Activated CD8-positive, alpha-beta memory T cell treated with anti-CD3 and anti-CD28 coated beads, Interleukin-2, amount 50 U/mL, for 48 hours (primary cell): ENCODE measurements at regions not wholly inside any gene's neighbourhood (a gene's known extent, or its start where the extent isn't known, plus 50 kb on each side); places are given as distances from the start of the nearest gene placed in this dataset.

Experiments used
- DNase-seq: peaks from one replicate; pipeline ENCODE4 v3.0.0-alpha.2; 2020

DNA sequence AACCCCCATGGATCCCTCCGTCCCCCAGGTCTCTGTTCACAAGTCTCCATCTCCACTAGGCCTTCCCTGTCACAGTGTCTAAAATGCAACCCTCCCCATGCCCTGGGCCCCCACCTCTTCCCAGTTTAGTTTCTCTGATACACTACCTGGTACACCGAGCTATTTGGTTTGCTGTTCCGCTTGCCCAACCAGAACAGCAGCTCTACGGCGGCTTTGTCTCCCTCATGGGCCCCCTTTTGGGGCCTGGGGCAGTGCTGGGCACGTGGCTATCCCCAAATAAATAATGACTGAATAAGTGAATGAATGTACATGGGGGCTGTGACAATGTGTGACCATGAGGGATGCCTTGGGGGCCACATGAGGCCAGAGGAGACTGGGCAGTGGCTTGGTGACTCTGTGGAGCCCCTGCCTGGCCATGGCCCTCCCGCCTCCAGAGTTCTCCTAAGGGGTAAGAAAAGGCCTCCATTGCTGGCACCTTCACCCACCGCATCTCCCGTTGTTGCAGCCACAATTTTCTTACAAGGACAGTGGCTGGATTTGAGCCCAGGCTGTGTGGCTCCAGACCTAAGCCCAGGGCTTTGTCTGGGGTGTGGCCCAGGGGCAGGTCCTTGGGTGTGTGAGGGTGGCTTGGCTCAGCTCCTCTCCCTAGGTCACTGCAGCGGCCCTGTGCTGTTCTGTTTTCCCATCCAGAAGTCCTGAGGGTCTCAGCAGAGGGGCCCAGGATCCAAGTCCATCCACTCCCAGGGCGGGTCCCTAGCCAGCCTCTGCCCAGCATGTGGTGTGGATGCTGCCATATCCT lies 408.5 kb upstream of the SULF2 start:
- DNase-seq, result no peak

DNA sequence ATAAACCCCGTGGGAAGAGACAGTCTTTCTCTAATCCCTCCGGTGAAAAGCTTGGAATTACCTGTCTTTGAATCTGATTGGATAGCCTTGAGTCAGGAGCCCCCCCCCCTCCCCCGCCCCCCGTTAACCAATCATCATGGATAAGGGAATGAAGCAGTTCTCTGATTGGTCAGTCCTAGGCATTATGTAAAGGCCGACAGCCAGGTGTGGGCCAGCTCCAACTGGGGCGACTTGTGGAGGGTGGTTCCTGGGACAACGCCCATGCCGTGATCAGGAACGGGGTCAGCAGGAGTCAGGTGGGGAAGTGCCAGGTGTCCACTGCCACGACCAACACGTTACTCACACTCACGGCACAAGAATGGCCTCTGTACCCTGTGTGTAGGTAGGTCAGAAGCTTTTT lies 406.8 kb upstream of the SULF2 start:
- DNase-seq, result no peak

DNA sequence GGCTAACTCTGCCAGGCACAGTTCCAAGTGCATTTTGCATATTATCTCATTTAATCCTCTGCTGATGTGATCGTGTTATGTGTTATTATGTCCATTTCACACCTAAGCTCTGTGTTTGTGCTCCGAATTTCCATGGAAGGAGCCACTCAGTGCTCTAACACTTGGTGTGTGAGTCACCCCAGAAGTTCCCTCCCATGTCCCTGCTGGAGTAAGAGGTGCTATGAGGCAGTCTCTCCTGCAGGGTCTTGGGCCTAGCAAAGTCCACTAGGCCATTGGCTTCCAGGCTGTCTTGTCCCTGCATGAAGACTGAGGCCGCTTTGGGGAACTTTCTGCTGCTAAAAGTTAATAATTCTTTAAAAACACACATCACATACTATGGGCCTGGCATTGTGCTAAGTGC lies 405.9 kb upstream of the SULF2 start:
- no peak for DNase-seq

DNA sequence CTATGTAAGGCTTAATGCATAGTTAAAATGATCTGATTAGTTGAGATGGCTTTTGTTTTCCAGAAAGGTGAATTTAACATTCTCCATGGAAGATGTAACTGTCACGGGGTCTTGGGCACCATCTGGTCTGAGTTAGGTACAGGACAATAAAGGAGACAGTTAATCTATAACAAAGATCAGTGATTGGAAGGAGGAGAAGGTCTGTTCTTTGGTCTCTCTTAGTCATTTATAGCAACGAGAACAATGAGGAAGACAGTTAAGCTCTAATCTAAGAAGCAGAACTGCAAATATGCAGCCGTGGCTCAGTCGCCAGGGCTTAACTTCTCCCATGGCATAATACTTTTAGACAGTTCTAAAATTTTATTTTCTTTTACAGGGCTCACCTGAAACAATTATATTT lies 405.5 kb upstream of the SULF2 start:
- DNase-seq, result no peak

DNA sequence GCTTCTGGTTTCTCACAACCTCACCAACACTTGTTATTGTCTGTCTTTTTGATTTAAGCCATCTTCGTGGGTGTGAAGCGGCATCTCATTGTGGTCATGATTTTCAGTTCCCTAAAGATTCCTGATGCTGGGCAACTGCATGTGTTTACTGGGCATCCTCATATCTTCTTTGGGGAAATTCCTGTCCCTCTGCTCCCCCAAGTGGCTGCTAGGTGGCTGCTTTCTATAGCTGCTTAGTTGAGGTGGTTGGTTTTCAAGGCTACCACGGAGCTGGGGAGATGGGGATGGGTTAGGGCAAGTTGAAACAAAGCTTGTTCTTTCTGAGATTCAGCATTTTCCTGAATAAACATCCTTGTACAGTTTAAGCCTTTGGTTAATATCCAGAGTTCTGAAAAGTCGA lies 403.9 kb upstream of the SULF2 start:
- no peak for DNase-seq

DNA sequence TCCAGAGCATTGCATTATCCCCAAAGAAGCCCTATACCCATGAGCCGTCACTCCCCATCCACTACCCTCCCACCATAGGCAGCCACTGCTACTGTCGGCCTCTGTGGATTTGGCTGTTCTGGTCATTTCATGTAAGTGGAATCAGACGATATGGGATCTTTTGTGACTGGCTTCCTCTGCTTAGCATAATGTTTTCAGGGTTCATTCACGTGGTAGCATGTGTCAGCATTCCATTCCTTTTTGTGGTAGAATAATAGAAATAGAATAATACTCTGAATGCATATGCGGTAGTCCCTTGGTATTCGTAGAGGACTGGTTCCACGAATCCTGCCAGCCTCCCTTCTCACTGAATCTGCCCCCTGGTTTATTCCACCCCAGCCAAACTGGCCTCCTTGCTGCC lies 402.6 kb upstream of the SULF2 start:
- no peak for DNase-seq

DNA sequence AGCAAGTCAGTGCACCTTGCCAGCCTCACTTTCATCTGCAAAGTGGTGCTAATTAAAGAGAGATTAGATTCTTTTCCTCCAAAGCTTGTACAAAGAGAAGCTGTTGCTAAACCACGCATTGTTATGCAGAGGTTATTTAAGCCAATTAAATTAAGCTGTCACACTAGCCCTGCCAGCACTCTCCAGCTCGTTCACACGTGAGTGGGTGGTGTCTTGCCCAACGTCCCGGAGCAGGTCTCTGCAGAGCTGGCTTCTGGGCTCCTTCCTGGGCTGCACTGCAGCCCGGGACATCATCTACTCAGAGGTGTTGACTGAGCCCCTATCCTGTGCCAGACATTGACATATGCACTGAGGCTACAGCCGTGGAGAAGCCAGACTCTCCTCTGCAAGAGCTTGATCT lies 401.6 kb upstream of the SULF2 start:
- DNase-seq, result no peak

DNA sequence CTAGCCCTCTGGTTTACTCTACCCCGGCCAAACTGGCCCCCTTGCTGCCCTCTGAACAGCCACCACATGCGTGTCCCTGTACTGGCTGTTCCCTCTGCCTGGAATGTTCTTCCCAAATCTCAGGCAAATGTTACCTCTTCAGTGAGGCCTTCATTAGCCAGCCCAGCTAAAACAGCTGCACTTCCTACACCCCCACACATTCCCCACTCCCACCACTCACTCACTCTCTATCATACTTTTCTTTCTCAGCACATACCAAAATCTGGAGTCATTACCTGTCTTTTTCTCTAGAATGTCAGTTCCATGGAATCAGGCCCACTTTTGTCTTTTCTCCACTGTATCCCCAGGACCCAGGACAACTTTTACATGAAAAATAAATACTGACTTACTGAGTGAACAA lies 401.2 kb upstream of the SULF2 start:
- DNase-seq, result no peak

DNA sequence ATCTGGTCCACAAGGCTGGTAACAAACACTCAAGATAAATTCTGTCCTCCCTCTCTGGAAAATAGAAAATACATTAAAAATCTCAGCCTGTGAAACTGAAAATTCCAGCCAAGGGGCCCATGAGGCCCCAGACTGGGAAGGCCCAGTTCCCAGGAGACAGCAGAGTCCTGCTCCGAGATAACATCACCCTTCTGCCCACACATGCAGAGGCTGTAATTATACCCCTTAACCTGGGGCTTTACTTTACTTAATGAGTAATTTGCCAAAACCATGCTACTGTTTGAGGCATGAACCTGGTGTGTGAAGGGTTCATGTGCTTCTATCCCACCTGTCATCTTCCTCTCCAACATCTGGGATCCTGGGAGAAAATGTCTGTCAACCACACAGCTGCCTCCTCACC lies 398.9 kb upstream of the SULF2 start:
- DNase-seq, result no peak

DNA sequence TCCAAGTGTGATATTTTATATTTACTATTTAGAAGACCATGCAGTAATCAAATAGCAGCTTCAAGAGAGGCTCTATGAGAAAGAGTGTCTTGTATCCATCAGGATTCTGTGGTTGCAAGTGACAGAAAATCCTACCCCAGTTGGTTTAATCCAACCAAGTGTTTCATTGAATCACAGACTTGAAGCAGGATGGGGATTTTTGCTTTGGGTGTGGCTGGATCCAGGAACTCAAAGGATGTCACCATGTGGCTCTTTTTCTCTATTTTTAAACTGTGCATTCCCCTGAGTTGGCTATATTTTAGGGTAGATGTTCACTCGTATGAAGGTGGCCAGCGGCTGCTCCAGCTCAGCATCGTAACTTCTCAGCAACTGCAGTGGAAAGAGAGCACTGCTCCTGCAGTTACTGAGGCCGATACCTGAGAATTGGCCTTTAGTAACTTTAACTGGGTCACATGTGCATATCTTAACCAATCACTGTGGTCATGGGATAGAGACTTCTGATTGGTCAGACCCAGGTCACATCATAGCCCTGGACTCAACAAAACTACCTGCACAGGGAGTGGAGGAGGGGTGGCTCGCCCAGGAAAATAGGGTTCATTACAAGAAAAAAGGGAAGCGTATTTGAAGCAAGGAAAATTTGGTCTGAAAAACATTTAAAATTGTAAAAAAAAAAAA lies 396.1 kb upstream of the SULF2 start:
- no peak for DNase-seq

DNA sequence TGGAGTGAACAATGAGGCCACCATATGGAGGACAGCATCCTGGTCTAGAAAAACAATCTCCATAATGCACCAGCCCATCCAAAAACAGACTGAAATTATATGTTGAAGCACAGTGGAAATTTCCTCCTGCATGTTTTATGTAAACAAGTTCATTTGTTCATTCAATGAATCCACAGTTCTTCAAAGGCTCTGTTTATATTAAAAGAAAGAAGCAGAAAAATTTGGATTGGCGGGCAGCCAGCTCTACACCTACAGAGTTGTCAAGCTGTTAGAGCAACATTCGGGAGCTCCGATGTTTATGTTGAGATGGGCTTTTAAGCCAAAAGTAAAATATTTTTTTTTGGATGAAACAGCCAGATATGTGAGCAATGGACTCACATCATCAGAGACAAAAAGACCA lies 395.3 kb upstream of the SULF2 start:
- no peak for DNase-seq

DNA sequence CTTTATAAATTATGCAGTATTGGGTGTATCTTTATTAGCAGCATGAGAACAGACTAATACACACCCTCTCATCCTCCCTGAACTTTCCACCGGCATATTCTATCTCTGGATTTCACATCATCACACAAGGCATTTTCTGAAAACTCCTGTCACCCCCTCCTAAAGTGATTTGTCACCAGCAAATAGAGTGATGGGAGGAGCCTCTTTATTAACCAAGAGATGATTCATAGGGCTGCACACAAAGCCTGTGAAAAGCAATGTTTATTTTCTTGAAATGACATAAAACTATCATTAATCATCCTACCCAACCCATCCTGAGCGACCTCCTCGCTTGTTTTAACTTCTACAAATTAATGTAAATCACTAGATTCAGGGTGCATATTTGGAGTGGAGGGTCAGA lies 394.7 kb upstream of the SULF2 start:
- DNase-seq, result no peak

DNA sequence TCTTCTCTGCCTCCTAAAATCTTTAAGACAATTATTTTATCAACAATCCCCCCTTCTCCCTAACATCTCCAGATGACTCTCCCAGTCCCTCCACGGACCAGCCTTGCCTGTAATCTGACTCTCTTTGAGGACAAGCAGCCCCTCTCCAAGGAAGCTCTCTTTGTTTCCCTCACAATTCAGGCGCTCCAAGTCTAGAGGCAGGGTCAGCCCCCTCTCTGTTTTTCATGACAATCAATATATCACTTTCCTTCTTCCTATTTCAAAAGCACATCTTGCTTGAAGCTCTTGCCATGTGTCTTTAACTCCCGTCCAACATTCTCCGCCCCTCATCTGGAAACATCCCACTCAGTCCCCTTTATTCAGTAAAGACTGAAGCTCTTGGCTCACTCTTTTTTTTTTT lies 393.4 kb upstream of the SULF2 start:
- DNase-seq, result no peak

DNA sequence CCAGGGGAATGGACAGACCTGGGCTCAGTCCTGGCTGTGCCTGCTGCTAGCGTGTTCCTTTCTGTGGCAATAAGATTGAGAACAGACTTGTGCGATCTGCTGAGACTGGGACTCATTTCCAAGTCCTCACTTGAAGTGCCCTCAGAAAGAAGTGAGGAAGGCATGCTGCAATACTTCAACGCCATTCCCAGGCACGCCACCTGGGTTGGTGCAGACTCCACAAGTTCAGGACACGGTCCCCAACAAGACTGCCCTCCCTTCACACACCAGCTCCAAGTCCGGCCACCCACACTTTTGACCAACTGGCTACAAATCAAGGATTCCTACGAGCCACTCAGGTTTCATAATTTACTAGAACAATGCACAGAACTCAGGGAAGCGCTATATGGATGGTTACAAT lies 391.8 kb upstream of the SULF2 start:
- DNase-seq, result no peak

DNA sequence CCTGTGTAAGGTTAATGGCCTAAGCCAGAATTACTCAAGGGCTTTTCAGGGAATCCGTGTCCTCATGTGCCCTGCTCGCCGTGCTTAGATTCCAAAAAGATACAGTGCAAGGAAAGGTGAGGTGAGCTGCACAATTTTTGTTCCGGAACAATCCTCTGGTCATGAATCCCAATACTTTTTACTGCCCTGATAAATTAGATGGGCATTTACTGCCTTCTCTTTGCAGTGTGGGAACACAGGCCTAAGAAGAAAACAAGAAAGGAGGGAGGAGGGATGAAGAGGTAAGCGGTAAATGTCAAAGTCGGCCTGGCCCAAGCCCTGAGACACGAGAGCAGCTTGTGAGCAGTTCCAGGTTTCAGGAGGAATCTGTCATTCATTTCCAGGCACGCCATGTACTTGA lies 390.9 kb upstream of the SULF2 start:
- DNase-seq, result no peak

DNA sequence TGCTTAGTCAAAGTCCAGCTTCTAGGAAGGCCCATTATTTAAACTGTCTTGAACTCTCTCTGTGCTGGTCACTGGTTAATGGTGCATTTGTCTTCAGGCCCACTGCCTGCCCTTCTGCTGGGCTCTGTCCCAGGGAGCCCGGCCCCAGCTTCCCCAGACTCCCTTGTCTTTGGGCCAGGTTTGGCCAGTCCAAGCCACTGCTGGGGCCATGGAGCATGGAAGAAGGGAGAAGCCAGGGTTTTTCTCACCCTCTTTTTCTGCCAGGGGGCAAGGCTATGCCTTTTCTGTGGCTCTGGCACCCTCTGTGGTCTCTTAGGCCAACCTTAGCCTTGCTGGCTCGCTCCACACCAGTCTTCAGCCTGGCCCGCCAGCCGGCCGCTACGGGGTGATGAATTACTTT lies 390.0 kb upstream of the SULF2 start:
- DNase-seq, result no peak

DNA sequence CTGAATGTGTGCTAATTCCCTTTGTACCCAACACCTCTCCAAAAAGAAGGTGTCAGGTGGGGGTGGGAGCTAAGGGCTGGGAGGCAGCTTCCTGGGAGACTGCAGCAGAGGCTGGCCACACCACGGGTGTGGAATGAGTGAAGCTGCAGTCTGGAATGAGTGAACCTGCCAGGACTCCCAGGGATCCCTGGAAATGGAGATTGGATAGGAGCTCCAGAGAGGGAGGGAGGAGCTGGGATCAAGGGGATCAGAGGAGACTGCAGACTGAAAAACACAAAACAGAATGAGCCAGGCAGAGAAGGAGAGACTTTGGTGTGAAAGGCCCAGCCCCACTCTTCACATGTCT lies 387.0 kb upstream of the SULF2 start:
- no peak for DNase-seq

DNA sequence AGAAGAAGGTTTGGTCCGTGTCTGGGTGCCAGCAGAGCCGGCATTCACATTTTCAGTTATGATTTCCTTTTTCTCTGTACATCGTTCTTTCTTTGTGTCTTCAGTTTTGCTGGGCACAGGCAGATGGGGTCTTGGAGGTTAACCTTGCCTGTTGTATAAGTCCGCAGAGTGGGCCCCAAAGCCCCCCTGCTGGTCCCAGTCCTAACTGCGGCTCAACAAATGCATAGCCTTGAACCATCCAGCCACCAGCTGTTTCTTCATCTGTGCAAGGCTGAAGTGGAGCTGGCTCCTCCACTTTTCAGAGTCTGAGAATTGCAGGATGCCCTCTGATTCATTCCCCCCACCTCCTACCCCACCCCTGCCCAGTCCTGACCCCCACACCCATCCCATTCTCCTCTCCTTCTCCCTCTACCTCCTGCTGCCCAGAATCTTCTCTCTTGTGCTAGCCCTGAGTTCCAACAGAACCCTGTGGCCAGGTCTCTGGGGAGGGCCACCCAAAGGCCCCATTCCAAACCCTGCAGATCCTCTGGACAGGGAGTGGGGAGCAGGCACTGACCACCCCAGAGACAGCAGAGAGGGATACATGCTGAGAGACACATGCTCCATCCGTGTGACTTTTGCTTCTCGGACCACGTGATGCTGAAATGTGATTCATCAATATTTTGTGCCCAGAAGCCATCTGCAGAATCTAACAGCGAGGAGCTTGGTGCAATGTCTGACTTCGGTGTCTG lies 386.5 kb upstream of the SULF2 start:
- DNase-seq, result no peak

DNA sequence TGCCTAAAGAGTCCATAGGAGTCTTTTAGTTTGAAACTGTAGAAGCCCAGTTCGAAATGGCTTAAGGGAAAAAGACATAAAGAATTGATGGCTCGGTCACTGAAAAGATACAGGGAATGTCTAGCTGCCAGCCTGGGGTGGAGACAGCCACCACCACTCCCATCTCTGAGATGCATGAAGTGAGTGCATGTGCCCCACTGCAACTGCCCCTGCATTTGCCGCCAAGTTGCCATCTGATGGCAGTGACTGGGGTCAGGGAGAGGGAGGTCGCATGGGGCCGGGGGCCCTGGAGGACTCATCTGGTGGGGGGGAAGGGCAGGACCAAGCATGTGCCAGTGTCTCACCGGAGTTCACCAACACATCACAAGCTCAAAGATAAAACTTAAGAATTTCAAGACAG lies 385.8 kb upstream of the SULF2 start:
- DNase-seq, result no peak

DNA sequence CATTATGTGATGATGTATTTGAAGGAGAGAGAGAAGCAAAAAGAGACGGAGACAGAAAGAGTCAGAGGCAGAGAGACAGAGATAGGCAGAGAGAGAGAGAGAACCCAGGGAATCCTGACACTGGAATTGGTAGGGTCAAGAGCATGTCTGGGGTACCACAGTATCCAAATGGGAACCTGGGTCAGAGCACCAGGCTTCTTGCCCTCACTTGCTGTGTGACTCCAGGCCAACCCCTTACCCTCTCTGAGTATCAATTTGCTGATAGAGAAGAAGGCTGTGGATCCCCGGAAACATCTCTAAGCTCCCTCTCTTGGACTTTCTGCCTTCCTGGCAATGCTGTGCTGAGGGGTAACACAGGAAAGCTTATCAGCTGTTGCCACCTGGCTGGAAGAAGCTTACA lies 385.3 kb upstream of the SULF2 start:
- DNase-seq, result no peak

DNA sequence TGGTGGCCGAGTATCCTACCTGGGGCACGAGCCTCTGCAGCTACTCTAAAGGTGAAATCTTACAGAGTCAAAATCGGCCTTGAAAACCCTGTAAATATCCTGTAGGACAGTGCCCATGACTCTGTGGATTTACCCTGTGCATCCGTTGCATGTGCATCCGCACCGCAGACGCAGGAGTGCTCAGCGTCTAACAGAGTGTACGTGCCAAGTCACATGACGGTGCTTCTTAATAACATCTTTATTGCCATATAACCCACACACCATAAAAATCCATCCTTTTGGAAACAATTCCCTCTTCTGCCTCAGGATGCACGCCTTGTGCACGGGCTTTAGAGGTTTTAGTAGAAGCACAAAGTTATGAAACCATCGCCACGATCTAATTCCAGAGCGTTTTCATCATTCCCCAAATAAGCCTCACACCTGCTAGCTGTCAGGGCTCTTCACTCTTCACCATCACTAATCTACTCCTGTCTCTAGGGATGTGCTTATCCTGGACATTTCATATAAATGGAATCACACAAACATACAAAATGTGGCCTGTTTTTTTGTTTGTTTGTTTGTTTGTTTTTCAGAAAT lies 384.5 kb upstream of the SULF2 start:
- no peak for DNase-seq

DNA sequence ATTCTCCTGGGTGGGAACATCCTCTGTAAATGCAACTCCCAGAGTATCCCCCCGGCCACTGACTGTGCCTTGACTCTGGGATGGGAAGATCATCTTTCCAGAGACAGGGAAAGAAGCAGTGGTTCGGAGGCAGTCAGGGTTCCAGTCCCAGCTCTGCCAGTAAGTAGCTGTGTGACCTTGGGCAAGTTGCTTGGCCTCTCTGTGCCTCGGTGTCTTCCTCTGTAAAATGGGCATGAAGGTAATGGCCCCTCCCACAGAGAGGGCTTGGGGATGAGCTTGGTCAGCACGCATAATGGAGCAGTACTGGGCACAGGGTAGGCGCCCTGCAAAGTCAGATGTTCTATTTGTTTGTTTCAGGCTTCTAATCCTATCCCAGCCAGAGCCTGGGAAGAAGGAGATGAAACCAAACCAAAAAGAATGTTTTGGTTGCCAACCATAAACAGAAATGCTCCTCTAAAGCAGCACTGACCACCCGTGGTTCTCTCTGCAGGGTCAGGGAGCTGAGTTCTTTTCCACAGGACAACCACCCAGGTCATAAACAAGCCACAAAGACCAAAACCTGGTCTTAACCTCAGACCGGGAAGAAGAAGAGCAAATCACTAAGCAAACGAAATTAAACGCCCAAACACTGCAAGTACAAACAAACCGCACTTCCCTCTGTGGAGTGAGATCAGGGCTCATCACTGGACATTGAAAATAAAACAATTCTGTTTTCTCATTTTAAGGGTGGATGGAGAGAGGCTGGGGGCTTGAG lies 381.0 kb upstream of the SULF2 start:
- no peak for DNase-seq

DNA sequence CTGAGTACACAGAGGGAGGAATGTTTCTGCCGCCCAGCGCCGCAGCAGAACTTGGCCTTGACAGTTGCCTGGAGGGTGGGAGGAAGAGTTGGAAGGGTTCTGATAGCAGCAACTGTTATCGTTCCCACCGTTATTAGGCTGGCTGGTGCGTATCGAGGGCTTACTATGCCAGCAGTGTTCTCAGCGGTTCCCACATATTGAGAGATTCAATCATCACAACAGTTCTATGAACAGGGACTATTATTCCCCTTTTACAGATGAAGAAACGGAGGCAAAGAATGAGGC lies 380.1 kb upstream of the SULF2 start:
- DNase-seq, result no peak
